ENCODE measurements at regions not wholly inside any gene's neighbourhood (a gene's known extent, or its start where the extent isn't known, plus 50 kb on each side); places are given as distances from the start of the nearest gene placed in this dataset.

DNA sequence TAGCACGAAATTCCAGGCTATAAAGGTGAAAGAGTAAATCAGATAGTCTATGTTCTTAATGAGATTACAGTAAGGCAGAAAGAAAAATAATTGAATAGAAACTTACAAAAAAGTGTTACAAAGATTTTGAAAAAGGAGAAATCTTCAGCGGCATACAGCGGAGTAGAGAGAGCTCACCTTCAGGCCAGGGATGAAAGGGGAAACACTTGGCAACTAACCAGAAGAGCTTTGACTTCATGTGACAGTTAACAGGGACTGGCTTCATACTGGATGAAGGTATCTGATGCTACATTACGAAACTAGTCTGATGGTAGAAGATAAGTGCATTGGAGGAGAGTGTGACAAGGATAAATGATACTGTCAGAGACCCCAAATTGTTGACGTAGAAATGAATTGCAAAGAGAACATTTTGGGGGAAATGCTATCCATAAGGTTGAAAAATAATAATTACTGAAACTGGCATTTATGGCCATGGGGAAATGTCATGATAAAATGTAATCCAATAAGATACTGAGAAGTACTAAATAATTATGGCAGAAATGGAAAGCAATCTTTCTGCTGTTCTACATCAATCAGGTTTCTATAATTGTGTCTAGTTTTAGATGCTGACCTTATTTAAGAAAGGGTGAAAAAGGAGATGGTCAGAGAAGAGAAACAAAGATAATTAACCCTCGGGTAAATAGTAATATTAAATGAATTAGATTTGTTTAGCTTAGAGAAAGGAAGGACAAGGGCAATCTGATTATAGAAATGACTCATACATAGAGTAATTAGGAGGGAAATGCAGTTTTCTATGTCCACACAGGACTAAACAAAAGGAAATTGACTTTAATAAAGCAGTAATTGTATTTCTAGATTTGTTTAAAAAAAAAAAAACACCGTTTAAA is 808.7 kb downstream of the NCAM2 start:
- no peak for TF ChIP-seq POLR2AphosphoS5 (IDR thresholded peaks at IDR 0.05; ENCODE audit: low read length)
- no peak for TF ChIP-seq PBX3 (IDR thresholded peaks at IDR 0.05; ENCODE audit: insufficient replicate concordance, low read depth, low read length)
- no peak for TF ChIP-seq POLR2AphosphoS2 (IDR thresholded peaks at IDR 0.05; ENCODE audit: low read depth, low read length)
- TF ChIP-seq SMARCA5 (IDR thresholded peaks at IDR 0.05), result no peak
